HCT116 (cell line): ENCODE measurements at regions not wholly inside any gene's neighbourhood (a gene's known extent, or its start where the extent isn't known, plus 50 kb on each side); places are given as distances from the start of the nearest gene placed in this dataset.

ENCODE experiments used
- ATAC-seq: fragments of 200-7000 bp; cut with Tn5 transposase; 2 replicates; pipeline ENCODE4 v1.9.1; 2020; ENCODE audit warnings: mild to moderate bottlenecking, moderate library complexity
- BruUV-seq: library from RNA; stranded (reverse); fragments of 400-500 nt; replicated peaks from 2 replicates; lab custom pipeline; 2021; lab: Mats Ljungman, UMichigan
- CTCF ChIA-PET: fragments of 300-600 bp; sonication (Branson Sonifier 250); formaldehyde crosslinking; loops from one replicate; lab custom pipeline; 2021; ENCODE audit warnings: antibody characterized with exemption; lab: Charles Lee
- POLR2A ChIA-PET: fragments of 300-600, 350-600 bp; sonication (Branson Sonifier 250); formaldehyde crosslinking; loops from one replicate; lab custom pipeline; 2021; ENCODE audit warnings: antibody characterized with exemption; lab: Charles Lee
- RAD21 ChIA-PET, 2 experiments: fragments of 300-600 bp; sonication (Branson Sonifier 250); formaldehyde crosslinking; loops; one replicate each; lab custom pipeline; 2023; ENCODE audit warnings: low total read pairs in 2 of 2; ENCODE audit not compliant: uncharacterized antibody in 2 of 2, unreplicated experiment in 2 of 2, low non-redundant PET in 1 of 2; lab: Charles Lee
- DNase-seq: peaks from one replicate; pipeline ENCODE4 v3.0.0-alpha.2; 2010; ENCODE audit warnings: low read depth, low spot score
- H2AFZ ChIP-seq: fragments of 200-600 bp; shearing (Covaris generic), sonication (generic); 2 replicates; pipeline ENCODE4 v1.6.1; 2017; ENCODE audit warnings: low read depth, mixed run types, mixed read lengths, antibody characterized with exemption, low read length; ENCODE audit not compliant: poor library complexity, severe bottlenecking
- H3K27ac ChIP-seq: 2 replicates; pipeline ENCODE4 v1.5.1; 2012; ENCODE audit warnings: low read depth, low read length
- H3K27me3 ChIP-seq: fragments of 200-600 bp; sonication (generic); 2 replicates; pipeline ENCODE4 v1.6.1; 2016; ENCODE audit warnings: mixed run types, low read length, mixed read lengths; ENCODE audit not compliant: insufficient read depth
- H3K36me3 ChIP-seq, 2 experiments: fragments of 200-500 bp in 1 of 2; fragments of 200-600 bp in 1 of 2; sonication (Bioruptor generic) in 1 of 2; sonication (generic) in 1 of 2; 2 replicates each; pipeline versions ENCODE4 v1.5.1 to v1.6.1; 2014 to 2016; ENCODE audit warnings: low read length in 2 of 2, inconsistent platforms in 1 of 2, mixed read lengths in 1 of 2, mixed run types in 1 of 2; ENCODE audit not compliant: insufficient read depth in 2 of 2, control insufficient read depth in 1 of 2
- H3K4me1 ChIP-seq, 2 experiments: fragments of 200-600 bp in 1 of 2; sonication (generic) in 1 of 2; 2 replicates each; pipeline versions ENCODE4 v1.5.1 to v1.6.1; 2012 to 2017; ENCODE audit warnings: low read length in 2 of 2, inconsistent platforms in 1 of 2, mild to moderate bottlenecking in 1 of 2, mixed read lengths in 1 of 2, mixed run types in 1 of 2, moderate library complexity in 1 of 2; ENCODE audit not compliant: insufficient read depth in 2 of 2, control insufficient read depth in 1 of 2
- H3K4me2 ChIP-seq: fragments of 200-600 bp; sonication (generic); 2 replicates; pipeline ENCODE4 v1.6.1; 2017; ENCODE audit warnings: mixed run types, low read length, mixed read lengths
- H3K4me3 ChIP-seq, 2 experiments: fragments of 200-600 bp in 1 of 2; sonication (generic) in 1 of 2; replicated peaks in 1 of 2; 2 replicates each; pipeline ENCODE4 v1.5.1; 2011 to 2016; ENCODE audit warnings: low read length in 2 of 2, control low read depth in 1 of 2, low read depth in 1 of 2, mild to moderate bottlenecking in 1 of 2, mixed read lengths in 1 of 2, mixed run types in 1 of 2
- H3K79me2 ChIP-seq: fragments of 200-600 bp; sonication (generic); 2 replicates; pipeline ENCODE4 v1.6.1; 2017; ENCODE audit warnings: mild to moderate bottlenecking, mixed run types, low read length, moderate library complexity, mixed read lengths; ENCODE audit not compliant: insufficient read depth
- H3K9ac ChIP-seq: fragments of 200-600 bp; sonication (generic); 2 replicates; pipeline ENCODE4 v1.6.1; 2016; ENCODE audit warnings: low read length, mixed read lengths
- H3K9me2 ChIP-seq: fragments of 200-600 bp; sonication (generic), shearing (Covaris generic); 2 replicates; pipeline ENCODE4 v1.6.1; 2017; ENCODE audit warnings: mixed run types, mild to moderate bottlenecking, moderate library complexity; ENCODE audit not compliant: insufficient read depth
- H3K9me3 ChIP-seq, 2 experiments: fragments of 200-500 bp in 1 of 2; fragments of 200-600 bp in 1 of 2; sonication (Bioruptor generic) in 1 of 2; sonication (generic) in 1 of 2; 2 replicates each; pipeline ENCODE4 v1.6.1; 2014 to 2017; ENCODE audit warnings: low read length in 2 of 2, mixed read lengths in 2 of 2, inconsistent platforms in 1 of 2, low read depth in 1 of 2, mild to moderate bottlenecking in 1 of 2, mixed run types in 1 of 2, moderate library complexity in 1 of 2; ENCODE audit not compliant: control insufficient read depth in 1 of 2, insufficient read depth in 1 of 2
- H4K20me1 ChIP-seq: fragments of 200-600 bp; sonication (generic), shearing (Covaris generic); 2 replicates; pipeline ENCODE4 v1.6.1; 2017; ENCODE audit warnings: mixed run types, mild to moderate bottlenecking, moderate library complexity; ENCODE audit not compliant: insufficient read depth
- CEBPB ChIP-seq: IDR thresholded peaks from 2 replicates; pipeline ENCODE4 v1.6.1; 2012; ENCODE audit warnings: low read depth
- EGR1 ChIP-seq: IDR thresholded peaks from 2 replicates; pipeline ENCODE4 v1.6.1; 2012; ENCODE audit warnings: low read depth
- ELF1 ChIP-seq: IDR thresholded peaks from 2 replicates; pipeline ENCODE4 v1.6.1; 2012; ENCODE audit warnings: low read depth, borderline replicate concordance
- JUND ChIP-seq: IDR thresholded peaks from 2 replicates; pipeline ENCODE4 v1.6.1; 2012
- RAD21 ChIP-seq: IDR thresholded peaks from 2 replicates; pipeline ENCODE4 v1.6.1; 2012; ENCODE audit warnings: low read depth, mild to moderate bottlenecking
- REST ChIP-seq: IDR thresholded peaks from 2 replicates; pipeline ENCODE4 v1.6.1; 2012; ENCODE audit warnings: low read depth
- SP1 ChIP-seq: IDR thresholded peaks from 2 replicates; pipeline ENCODE4 v1.6.1; 2012; ENCODE audit warnings: low read depth
- ZNF274 ChIP-seq: fragments of 200-500 bp; sonication (Bioruptor generic); IDR thresholded peaks from 2 replicates; pipeline ENCODE4 v1.6.1; 2014; ENCODE audit warnings: mild to moderate bottlenecking, low read depth, low read length, inconsistent platforms
- intact Hi-C: fragments of 100-400 bp; cut with micrococcal nuclease; formaldehyde crosslinking; loops from 2 replicates; pipeline ENCODE4 v1.10.0; 2022
- TF ChIP-seq, protein P1 (sequence below): IDR thresholded peaks from 2 replicates; pipeline ENCODE4 v1.6.1; 2012
- TF ChIP-seq, protein P2 (sequence below): IDR thresholded peaks from 2 replicates; pipeline ENCODE4 v1.6.1; 2011; ENCODE audit warnings: mild to moderate bottlenecking, low read length, moderate library complexity; ENCODE audit not compliant: insufficient replicate concordance; ENCODE audit errors: extremely low read depth
- TF ChIP-seq, protein P3 (sequence below), 3 experiments: fragments of 200-600 bp in 1 of 3; sonication (generic) in 1 of 3; IDR thresholded peaks in 2 of 3; conservative IDR thresholded peaks in 1 of 3; 2 replicates each; pipeline ENCODE4 v1.5.1; 2012 to 2017; ENCODE audit warnings: low read depth in 2 of 3, low read length in 2 of 3, antibody characterized with exemption in 1 of 3, borderline replicate concordance in 1 of 3, control low read depth in 1 of 3, mild to moderate bottlenecking in 1 of 3, mixed read lengths in 1 of 3, mixed run types in 1 of 3, moderate library complexity in 1 of 3; ENCODE audit not compliant: insufficient read depth in 1 of 3

- H3K4me3 ChIP-seq, result no peak overlapping the region
- RAD21 ChIA-PET, result no interaction called here
- no peaks in the 10 kb centered on the region for H3K36me3 ChIP-seq
- H3K9me2 ChIP-seq, result no peaks in the 10 kb centered on the region
- BruUV-seq, result no TSS peak
- H3K4me1 ChIP-seq, result no peaks in the 10 kb centered on the region
- intact Hi-C loops, result no loop called here
- no peaks in the 10 kb centered on the region for H4K20me1 ChIP-seq
- no peaks in the 10 kb centered on the region for H3K79me2 ChIP-seq
- H3K9me3 ChIP-seq, result no peaks in the 10 kb centered on the region
- H3K27ac ChIP-seq, result no peak overlapping the region
- H3K9ac ChIP-seq, result no peak overlapping the region
- POLR2A ChIA-PET, result no interaction called here
- CTCF ChIA-PET, result no interaction called here
- no peaks in the 10 kb centered on the region for H3K27me3 ChIP-seq
- ATAC-seq (no peak), DNase-seq (no peak)
- TF ChIP-seq, protein P1, sequence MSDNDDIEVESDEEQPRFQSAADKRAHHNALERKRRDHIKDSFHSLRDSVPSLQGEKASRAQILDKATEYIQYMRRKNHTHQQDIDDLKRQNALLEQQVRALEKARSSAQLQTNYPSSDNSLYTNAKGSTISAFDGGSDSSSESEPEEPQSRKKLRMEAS, result no peak
- H2AFZ ChIP-seq, result no peak overlapping the region
- no peak overlapping the region for H3K4me2 ChIP-seq
These were observed 499.1 kb upstream of the NRP1 start for GRCh38 chr10:33833566-33833965.

DNA sequence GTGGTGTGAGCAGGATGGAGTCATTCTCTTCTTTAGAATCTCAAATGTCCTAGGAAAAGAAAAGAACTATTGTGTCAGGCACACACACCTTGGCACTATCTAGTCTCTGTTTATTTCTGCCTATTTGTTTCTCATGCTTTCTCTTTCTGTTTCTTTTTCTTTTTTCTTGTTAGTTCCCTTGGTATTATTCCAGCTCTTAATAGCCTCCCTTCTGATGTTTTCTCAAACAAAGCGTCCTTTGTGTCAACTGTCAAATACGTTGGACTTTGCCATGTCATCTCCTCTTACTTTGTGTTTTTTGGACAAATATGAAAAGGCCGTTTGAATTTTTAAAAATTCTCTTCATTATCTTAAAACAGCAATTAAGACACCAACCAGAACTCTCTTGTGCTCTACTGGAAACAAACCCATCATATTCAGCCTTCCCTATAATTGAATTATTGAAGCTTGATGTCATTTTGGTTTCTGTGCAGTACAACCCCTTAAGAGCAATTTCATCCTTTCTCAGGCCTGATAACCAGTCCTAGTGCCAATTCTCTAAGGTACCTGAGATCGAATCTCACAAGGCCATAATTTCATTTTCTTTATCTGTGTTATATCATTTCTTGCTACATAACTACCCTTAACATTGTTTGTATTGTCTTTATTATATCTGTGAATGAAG lies 497.8 kb upstream of the NRP1 start:
- intact Hi-C loops, result no loop called here
- Histone ChIP-seq H3K9me3 (no peaks in the 10 kb centered on the region), H3K4me2 (no peak overlapping the region), H4K20me1 (no peaks in the 10 kb centered on the region), H3K9me2 (no peaks in the 10 kb centered on the region), H3K36me3 (no peaks in the 10 kb centered on the region), H3K27me3 (no peaks in the 10 kb centered on the region), H3K4me3 (no peak overlapping the region), H2AFZ (no peak overlapping the region), H3K9ac (no peak overlapping the region), H3K4me1 (no peaks in the 10 kb centered on the region), H3K79me2 (no peaks in the 10 kb centered on the region), H3K27ac (no peak overlapping the region)
- DNase-seq, result no peak
- no TSS peak for BruUV-seq
- CTCF ChIA-PET, result no interaction called here
- POLR2A ChIA-PET, result no interaction called here
- RAD21 ChIA-PET, result no interaction called here
- ATAC-seq, result no peak
- TF ChIP-seq, protein P1, result no peak
- TF ChIP-seq ELF1, result no peak
- TF ChIP-seq EGR1, result no peak
- TF ChIP-seq ZNF274, result no peak
- TF ChIP-seq, protein P2, sequence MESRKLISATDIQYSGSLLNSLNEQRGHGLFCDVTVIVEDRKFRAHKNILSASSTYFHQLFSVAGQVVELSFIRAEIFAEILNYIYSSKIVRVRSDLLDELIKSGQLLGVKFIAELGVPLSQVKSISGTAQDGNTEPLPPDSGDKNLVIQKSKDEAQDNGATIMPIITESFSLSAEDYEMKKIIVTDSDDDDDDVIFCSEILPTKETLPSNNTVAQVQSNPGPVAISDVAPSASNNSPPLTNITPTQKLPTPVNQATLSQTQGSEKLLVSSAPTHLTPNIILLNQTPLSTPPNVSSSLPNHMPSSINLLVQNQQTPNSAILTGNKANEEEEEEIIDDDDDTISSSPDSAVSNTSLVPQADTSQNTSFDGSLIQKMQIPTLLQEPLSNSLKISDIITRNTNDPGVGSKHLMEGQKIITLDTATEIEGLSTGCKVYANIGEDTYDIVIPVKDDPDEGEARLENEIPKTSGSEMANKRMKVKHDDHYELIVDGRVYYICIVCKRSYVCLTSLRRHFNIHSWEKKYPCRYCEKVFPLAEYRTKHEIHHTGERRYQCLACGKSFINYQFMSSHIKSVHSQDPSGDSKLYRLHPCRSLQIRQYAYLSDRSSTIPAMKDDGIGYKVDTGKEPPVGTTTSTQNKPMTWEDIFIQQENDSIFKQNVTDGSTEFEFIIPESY, result no peak
- no peak for TF ChIP-seq SP1
- no peak for TF ChIP-seq RAD21
- TF ChIP-seq, protein P3, sequence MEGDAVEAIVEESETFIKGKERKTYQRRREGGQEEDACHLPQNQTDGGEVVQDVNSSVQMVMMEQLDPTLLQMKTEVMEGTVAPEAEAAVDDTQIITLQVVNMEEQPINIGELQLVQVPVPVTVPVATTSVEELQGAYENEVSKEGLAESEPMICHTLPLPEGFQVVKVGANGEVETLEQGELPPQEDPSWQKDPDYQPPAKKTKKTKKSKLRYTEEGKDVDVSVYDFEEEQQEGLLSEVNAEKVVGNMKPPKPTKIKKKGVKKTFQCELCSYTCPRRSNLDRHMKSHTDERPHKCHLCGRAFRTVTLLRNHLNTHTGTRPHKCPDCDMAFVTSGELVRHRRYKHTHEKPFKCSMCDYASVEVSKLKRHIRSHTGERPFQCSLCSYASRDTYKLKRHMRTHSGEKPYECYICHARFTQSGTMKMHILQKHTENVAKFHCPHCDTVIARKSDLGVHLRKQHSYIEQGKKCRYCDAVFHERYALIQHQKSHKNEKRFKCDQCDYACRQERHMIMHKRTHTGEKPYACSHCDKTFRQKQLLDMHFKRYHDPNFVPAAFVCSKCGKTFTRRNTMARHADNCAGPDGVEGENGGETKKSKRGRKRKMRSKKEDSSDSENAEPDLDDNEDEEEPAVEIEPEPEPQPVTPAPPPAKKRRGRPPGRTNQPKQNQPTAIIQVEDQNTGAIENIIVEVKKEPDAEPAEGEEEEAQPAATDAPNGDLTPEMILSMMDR (IDR thresholded peaks at IDR 0.05 in 2 of 3, conservative IDR thresholded peaks at IDR 0.05 in 1 of 3; ENCODE audit: borderline replicate concordance in 1 of 3, insufficient read depth in 1 of 3, low read depth in 2 of 3, low read length in 2 of 3), result no peak
- TF ChIP-seq CEBPB, result no peak
- TF ChIP-seq JUND, result no peak
- no peak for TF ChIP-seq REST
